SK-N-SH (cell line): ENCODE measurements at regions not wholly inside any gene's neighbourhood (a gene's known extent, or its start where the extent isn't known, plus 50 kb on each side); places are given as distances from the start of the nearest gene placed in this dataset.

ENCODE experiments used
- CTCF ChIA-PET: fragments of 300-600, 350-600 bp; formaldehyde crosslinking; extraction: SDS; loops from one replicate; lab custom pipeline; 2021; lab: Yijun Ruan, JAX
- POLR2A ChIA-PET: fragments of 350-600 bp; sonication (Branson Sonifier 250); formaldehyde crosslinking; extraction: SDS; loops from one replicate; lab custom pipeline; 2020; ENCODE audit warnings: antibody characterized with exemption, inconsistent platforms; lab: Yijun Ruan, JAX
- DNase-seq: peaks from one replicate; pipeline ENCODE4 v3.0.0; 2012
- H2AFZ ChIP-seq: fragments of 200-600 bp; sonication (generic); 2 replicates; pipeline ENCODE4 v1.8.1; 2016; ENCODE audit warnings: antibody characterized with exemption, mild to moderate bottlenecking, low read depth
- H3F3A ChIP-seq: fragments of 200-600 bp; sonication (generic); replicated peaks from 2 replicates; pipeline ENCODE3; 2016; ENCODE audit warnings: antibody characterized with exemption, mild to moderate bottlenecking; ENCODE audit not compliant: insufficient read depth
- H3K27ac ChIP-seq, 2 experiments: fragments of 200-500 bp in 1 of 2; fragments of 200-600 bp in 1 of 2; sonication (Bioruptor generic) in 1 of 2; sonication (generic), shearing (Covaris generic) in 1 of 2; 2 replicates each; pipeline versions ENCODE4 v1.5.1 to v1.6.1; 2014 to 2016; ENCODE audit warnings: low read depth in 2 of 2, inconsistent platforms in 1 of 2, low read length in 1 of 2, mild to moderate bottlenecking in 1 of 2, mixed read lengths in 1 of 2
- H3K27me3 ChIP-seq: fragments of 200-600 bp; sonication (generic), shearing (Covaris generic); 2 replicates; pipeline ENCODE4 v1.6.1; 2016; ENCODE audit warnings: mixed run types; ENCODE audit not compliant: insufficient read depth
- H3K36me3 ChIP-seq, 2 experiments: fragments of 200-500 bp in 1 of 2; fragments of 200-600 bp in 1 of 2; sonication (Bioruptor generic) in 1 of 2; sonication (generic) in 1 of 2; replicated peaks in 1 of 2; 2 replicates each; pipeline versions ENCODE3 to v1.5.1; 2014 to 2016; ENCODE audit warnings: low read length in 1 of 2, mild to moderate bottlenecking in 1 of 2; ENCODE audit not compliant: insufficient read depth in 2 of 2, control insufficient read depth in 1 of 2
- H3K4me1 ChIP-seq, 2 experiments: fragments of 200-500 bp in 1 of 2; fragments of 200-600 bp in 1 of 2; sonication (Bioruptor generic) in 1 of 2; sonication (generic), shearing (Covaris generic) in 1 of 2; 2 replicates each; pipeline versions ENCODE4 v1.5.1 to v1.6.1; 2014 to 2016; ENCODE audit warnings: low read depth in 1 of 2, low read length in 1 of 2, mixed run types in 1 of 2; ENCODE audit not compliant: insufficient read depth in 2 of 2, control insufficient read depth in 1 of 2
- H3K4me2 ChIP-seq: fragments of 200-600 bp; sonication (generic), shearing (Covaris generic); 2 replicates; pipeline ENCODE4 v1.6.1; 2017; ENCODE audit warnings: mixed run types
- H3K4me3 ChIP-seq, 2 experiments: fragments of 200-500 bp in 1 of 2; fragments of 200-600 bp in 1 of 2; sonication (Bioruptor generic) in 1 of 2; sonication (generic), shearing (Covaris generic) in 1 of 2; 2 replicates each; pipeline versions ENCODE4 v1.5.1 to v1.8.1; 2014 to 2016; ENCODE audit warnings: low read depth in 2 of 2, inconsistent platforms in 1 of 2, low read length in 1 of 2, mild to moderate bottlenecking in 1 of 2, mixed read lengths in 1 of 2, moderate library complexity in 1 of 2
- H3K79me2 ChIP-seq: fragments of 200-600 bp; sonication (generic); 2 replicates; pipeline ENCODE4 v1.8.1; 2017; ENCODE audit warnings: mild to moderate bottlenecking; ENCODE audit not compliant: insufficient read depth
- H3K9ac ChIP-seq: fragments of 200-600 bp; sonication (generic); 2 replicates; pipeline ENCODE4 v1.6.1; 2017; ENCODE audit warnings: mixed run types
- H3K9me2 ChIP-seq: fragments of 200-600 bp; sonication (generic); 2 replicates; pipeline ENCODE4 v1.6.1; 2017; ENCODE audit warnings: mixed run types
- H3K9me3 ChIP-seq: fragments of 200-600 bp; sonication (generic); 2 replicates; pipeline ENCODE4 v1.6.1; 2017; ENCODE audit warnings: mixed run types, mild to moderate bottlenecking, moderate library complexity
- H4K20me1 ChIP-seq: fragments of 200-600 bp; sonication (generic); 2 replicates; pipeline ENCODE4 v1.6.1; 2017; ENCODE audit warnings: mild to moderate bottlenecking, mixed run types; ENCODE audit not compliant: insufficient read depth
- CTCF ChIP-seq: fragments of 200-600 bp; sonication (generic); IDR thresholded peaks from 2 replicates; pipeline ENCODE4 v1.6.1; 2017; ENCODE audit warnings: antibody characterized with exemption, mild to moderate bottlenecking, moderate library complexity
- EZH2phosphoT487 ChIP-seq: fragments of 200-600 bp; sonication (generic); IDR thresholded peaks from 2 replicates; pipeline ENCODE4 v1.6.1; 2017; ENCODE audit warnings: low read depth, mixed run types, mild to moderate bottlenecking, antibody characterized with exemption, moderate library complexity, borderline replicate concordance
- FOSL2 ChIP-seq: IDR thresholded peaks from 2 replicates; pipeline ENCODE4 v1.4.0; 2012; ENCODE audit warnings: low read depth, mild to moderate bottlenecking, moderate library complexity, borderline replicate concordance
- GATA2 ChIP-seq: sonication (generic); formaldehyde crosslinking; IDR thresholded peaks from 2 replicates; pipeline ENCODE4 v1.5.0; 2020; ENCODE audit warnings: mild to moderate bottlenecking, missing genetic modification reagents
- NRF1 ChIP-seq: IDR thresholded peaks from 2 replicates; pipeline ENCODE4 v1.6.1; 2012; ENCODE audit warnings: low read depth, mild to moderate bottlenecking, low read length
- RFX5 ChIP-seq: IDR thresholded peaks from 2 replicates; pipeline ENCODE4 v1.6.1; 2012; ENCODE audit warnings: mild to moderate bottlenecking, improper control_type of control experiment, low read length
- USF2 ChIP-seq: fragments of 150-350 bp; IDR thresholded peaks from 2 replicates; pipeline ENCODE4 v1.6.1; 2017; ENCODE audit warnings: antibody characterized with exemption, low read length, low read depth, borderline replicate concordance
- WGBS: methylation state at CpG from one replicate; pipeline ENCODE4 v1.1.6; 2017; ENCODE audit warnings: low lambda C conversion rate; 5-methylcytosine and 5-hydroxymethylcytosine counted together
- TF ChIP-seq, protein P1 (sequence below): IDR thresholded peaks from 2 replicates; pipeline ENCODE4; 2012
- TF ChIP-seq, protein P2 (sequence below): IDR thresholded peaks from 2 replicates; pipeline ENCODE4 v1.4.0; 2012; ENCODE audit warnings: low read depth, borderline replicate concordance
- TF ChIP-seq, protein P3 (sequence below): fragments of 150-350 bp; IDR thresholded peaks from 2 replicates; pipeline ENCODE4 v1.6.1; 2016; ENCODE audit warnings: mild to moderate bottlenecking, low read depth, low read length

DNA sequence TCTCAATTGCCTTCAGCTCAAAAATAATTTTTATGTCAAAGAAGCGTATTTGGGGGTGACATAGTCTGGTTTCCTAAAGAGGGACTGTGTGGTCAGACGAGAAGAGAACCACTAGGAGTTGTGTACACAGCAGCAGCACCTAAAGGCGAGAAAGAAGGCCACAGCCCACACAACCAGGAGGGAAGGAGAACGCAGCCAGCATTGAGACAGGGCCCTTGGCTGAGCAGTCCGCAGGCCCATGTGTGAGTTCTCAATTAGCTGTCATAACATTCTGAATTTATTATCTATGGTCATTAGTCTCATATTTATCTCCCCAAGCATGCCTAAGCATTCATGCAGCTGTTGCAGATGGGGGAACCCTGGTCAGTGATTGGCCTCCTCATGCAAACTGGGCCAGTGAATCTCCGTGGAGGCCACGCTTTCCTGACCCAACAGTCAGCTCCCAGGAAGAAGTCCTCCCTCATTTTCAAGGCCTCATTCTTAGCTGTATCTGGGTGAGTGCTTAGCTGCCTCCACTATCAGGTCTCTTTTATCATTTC, 81.2 kb upstream of the ATF7IP start:
- DNase-seq, result no peak
- 28% methylated on average over 7 of the region's 7 CpGs for WGBS
- Histone ChIP-seq H3K4me2 (no peak overlapping the region), H3F3A (no peaks in the 10 kb centered on the region), H3K9me3 (no peaks in the 10 kb centered on the region), H3K79me2 (no peaks in the 10 kb centered on the region), H3K9me2 (no peaks in the 10 kb centered on the region), H2AFZ (no peak overlapping the region), H3K9ac (no peak overlapping the region), H3K4me1 (no peaks in the 10 kb centered on the region), H3K4me3 (no peak overlapping the region), H3K36me3 (no peaks in the 10 kb centered on the region), H4K20me1 (no peaks in the 10 kb centered on the region), H3K27me3 (no peaks in the 10 kb centered on the region), H3K27ac (no peak overlapping the region)
- ChIA-PET CTCF (interaction anchor here (1.0 to 1.3 kb wide), 2 partner anchors 11 to 46 kb away, joined by 3 to 4 read pairs; no protein-coding TSS in a partner anchor), POLR2A (no interaction called here)
- TF ChIP-seq CTCF, result no peak

DNA sequence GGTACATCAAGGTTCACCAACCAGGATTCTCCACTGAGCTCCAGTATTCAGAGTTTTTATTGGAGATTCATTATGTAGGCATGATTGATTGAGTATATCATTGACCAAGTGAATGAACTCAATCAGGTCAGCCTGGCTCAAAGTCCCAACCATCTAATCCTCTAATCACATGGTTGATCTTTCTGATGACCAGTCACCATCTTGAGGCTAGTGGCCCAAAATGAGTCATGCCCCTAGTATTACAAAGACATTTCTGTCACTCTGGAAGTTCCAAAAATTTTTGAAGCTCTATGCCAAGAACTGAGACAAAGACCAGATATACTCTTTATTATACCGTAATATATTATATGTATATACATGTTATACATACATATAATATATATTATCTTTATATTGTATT, 75.9 kb upstream of the ATF7IP start:
- Histone ChIP-seq H3K27ac (no peak overlapping the region), H3K9me2 (no peaks in the 10 kb centered on the region), H3K4me2 (no peak overlapping the region), H3K4me1 (no peaks in the 10 kb centered on the region), H3K4me3 (no peak overlapping the region), H4K20me1 (no peaks in the 10 kb centered on the region), H3K27me3 (no peaks in the 10 kb centered on the region), H3K9ac (no peak overlapping the region), H3K36me3 (no peaks in the 10 kb centered on the region), H3F3A (no peaks in the 10 kb centered on the region), H3K9me3 (no peaks in the 10 kb centered on the region), H3K79me2 (no peaks in the 10 kb centered on the region), H2AFZ (no peak overlapping the region)
- WGBS, result 43% methylated on average over 1 of the region's 1 CpG
- CTCF ChIA-PET, result no interaction called here
- TF ChIP-seq EZH2phosphoT487, result no peak
- TF ChIP-seq, protein P1, sequence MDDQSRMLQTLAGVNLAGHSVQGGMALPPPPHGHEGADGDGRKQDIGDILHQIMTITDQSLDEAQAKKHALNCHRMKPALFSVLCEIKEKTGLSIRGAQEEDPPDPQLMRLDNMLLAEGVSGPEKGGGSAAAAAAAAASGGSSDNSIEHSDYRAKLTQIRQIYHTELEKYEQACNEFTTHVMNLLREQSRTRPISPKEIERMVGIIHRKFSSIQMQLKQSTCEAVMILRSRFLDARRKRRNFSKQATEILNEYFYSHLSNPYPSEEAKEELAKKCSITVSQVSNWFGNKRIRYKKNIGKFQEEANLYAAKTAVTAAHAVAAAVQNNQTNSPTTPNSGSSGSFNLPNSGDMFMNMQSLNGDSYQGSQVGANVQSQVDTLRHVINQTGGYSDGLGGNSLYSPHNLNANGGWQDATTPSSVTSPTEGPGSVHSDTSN, result no peak
- TF ChIP-seq, protein P2, sequence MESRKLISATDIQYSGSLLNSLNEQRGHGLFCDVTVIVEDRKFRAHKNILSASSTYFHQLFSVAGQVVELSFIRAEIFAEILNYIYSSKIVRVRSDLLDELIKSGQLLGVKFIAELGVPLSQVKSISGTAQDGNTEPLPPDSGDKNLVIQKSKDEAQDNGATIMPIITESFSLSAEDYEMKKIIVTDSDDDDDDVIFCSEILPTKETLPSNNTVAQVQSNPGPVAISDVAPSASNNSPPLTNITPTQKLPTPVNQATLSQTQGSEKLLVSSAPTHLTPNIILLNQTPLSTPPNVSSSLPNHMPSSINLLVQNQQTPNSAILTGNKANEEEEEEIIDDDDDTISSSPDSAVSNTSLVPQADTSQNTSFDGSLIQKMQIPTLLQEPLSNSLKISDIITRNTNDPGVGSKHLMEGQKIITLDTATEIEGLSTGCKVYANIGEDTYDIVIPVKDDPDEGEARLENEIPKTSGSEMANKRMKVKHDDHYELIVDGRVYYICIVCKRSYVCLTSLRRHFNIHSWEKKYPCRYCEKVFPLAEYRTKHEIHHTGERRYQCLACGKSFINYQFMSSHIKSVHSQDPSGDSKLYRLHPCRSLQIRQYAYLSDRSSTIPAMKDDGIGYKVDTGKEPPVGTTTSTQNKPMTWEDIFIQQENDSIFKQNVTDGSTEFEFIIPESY, result no peak
- TF ChIP-seq RFX5, result no peak
- TF ChIP-seq, protein P3, sequence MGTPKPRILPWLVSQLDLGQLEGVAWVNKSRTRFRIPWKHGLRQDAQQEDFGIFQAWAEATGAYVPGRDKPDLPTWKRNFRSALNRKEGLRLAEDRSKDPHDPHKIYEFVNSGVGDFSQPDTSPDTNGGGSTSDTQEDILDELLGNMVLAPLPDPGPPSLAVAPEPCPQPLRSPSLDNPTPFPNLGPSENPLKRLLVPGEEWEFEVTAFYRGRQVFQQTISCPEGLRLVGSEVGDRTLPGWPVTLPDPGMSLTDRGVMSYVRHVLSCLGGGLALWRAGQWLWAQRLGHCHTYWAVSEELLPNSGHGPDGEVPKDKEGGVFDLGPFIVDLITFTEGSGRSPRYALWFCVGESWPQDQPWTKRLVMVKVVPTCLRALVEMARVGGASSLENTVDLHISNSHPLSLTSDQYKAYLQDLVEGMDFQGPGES, result no peak
- TF ChIP-seq FOSL2, result no peak
- no peak for TF ChIP-seq GATA2 (CRISPR knock-in tag)
- TF ChIP-seq USF2, result no peak
- no peak for TF ChIP-seq NRF1
- no peak for DNase-seq
- POLR2A ChIA-PET, result no interaction called here
